K562 (cell line): ENCODE measurements at regions not wholly inside any gene's neighbourhood (a gene's known extent, or its start where the extent isn't known, plus 50 kb on each side); places are given as distances from the start of the nearest gene placed in this dataset.

ENCODE experiments used
- ATAC-seq: fragments of 200-7000 bp; cut with Tn5 transposase; 3 replicates; pipeline ENCODE4 v1.9.1; 2020; ENCODE audit warnings: moderate library complexity
- BruUV-seq: library from RNA; stranded (reverse); fragments of 400-500 nt; replicated peaks from 2 replicates; lab custom pipeline; 2021; lab: Mats Ljungman, UMichigan
- CTCF ChIA-PET: fragments of 300-600 bp; formaldehyde crosslinking; extraction: SDS; loops from one replicate; lab custom pipeline; 2021; ENCODE audit warnings: low intra/inter-chr PET ratio; lab: Yijun Ruan, JAX
- POLR2A ChIA-PET: fragments of 300-600, 350-650 bp; sonication (Branson Sonifier 250); formaldehyde crosslinking; extraction: SDS; loops from one replicate; lab custom pipeline; 2021; ENCODE audit warnings: antibody characterized with exemption, inconsistent platforms; lab: Yijun Ruan, JAX
- DNase-seq, 4 experiments: peaks; one replicate each; pipeline versions ENCODE4 v3.0.0 to v3.0.0-alpha.2; 2011 to 2018; ENCODE audit warnings: low spot score in 3 of 4, mixed read lengths in 3 of 4; ENCODE audit errors: extremely low read depth in 1 of 4
- FAIRE-seq: peaks from 2 replicates; lab custom pipeline; 2011; peaks lifted over from hg19 to GRCh38; lab: Jason Lieb, UNC
- H2AFZ ChIP-seq: 2 replicates; pipeline ENCODE4 v1.6.0; 2011; ENCODE audit warnings: low read depth, low read length, control low read depth, inconsistent platforms
- H3K27ac ChIP-seq: fragments of 200-600 bp; 3 replicates; pipeline ENCODE4 v1.8.0; 2011; ENCODE audit warnings: low read depth, mild to moderate bottlenecking, control low read depth, inconsistent platforms, low read length, moderate library complexity, mixed read lengths; ENCODE audit errors: extremely low read depth
- H3K27me3 ChIP-seq, 2 experiments: fragments of 300-600 bp in 1 of 2; 2 replicates in 1 of 2; 3 replicates in 1 of 2; pipeline versions ENCODE4 v1.6.0 to v1.8.0; 2011; ENCODE audit warnings: inconsistent platforms in 2 of 2, low read length in 2 of 2, mild to moderate bottlenecking in 1 of 2, mixed read lengths in 1 of 2, moderate library complexity in 1 of 2; ENCODE audit not compliant: control insufficient read depth in 2 of 2, insufficient read depth in 2 of 2
- H3K36me3 ChIP-seq: fragments of 300-600 bp; 3 replicates; pipeline ENCODE4 v1.8.0; 2011; ENCODE audit warnings: mild to moderate bottlenecking, low read length, inconsistent platforms; ENCODE audit not compliant: control insufficient read depth, insufficient read depth
- H3K4me1 ChIP-seq, 2 experiments: fragments of 200-600 bp in 1 of 2; replicated peaks in 1 of 2; 2 replicates in 1 of 2; 3 replicates in 1 of 2; pipeline versions ENCODE4 v1.5.1 to v1.8.0; 2011; ENCODE audit warnings: inconsistent platforms in 2 of 2, low read length in 2 of 2, mild to moderate bottlenecking in 1 of 2, mixed read lengths in 1 of 2, moderate library complexity in 1 of 2; ENCODE audit not compliant: control insufficient read depth in 2 of 2, insufficient read depth in 2 of 2
- H3K4me2 ChIP-seq: 2 replicates; pipeline ENCODE4 v1.6.1; 2011; ENCODE audit warnings: low read length, control low read depth, inconsistent platforms, mixed read lengths; ENCODE audit not compliant: insufficient read depth
- H3K4me3 ChIP-seq: fragments of 200-600 bp; sonication (generic), shearing (Covaris generic); 2 replicates; pipeline ENCODE4 v1.5.1; 2016; ENCODE audit warnings: control low read depth, inconsistent platforms
- H3K79me2 ChIP-seq: fragments of 200-600 bp; 3 replicates; pipeline ENCODE4 v1.8.0; 2011; ENCODE audit warnings: low read length, inconsistent platforms; ENCODE audit not compliant: control insufficient read depth, insufficient read depth
- H3K9ac ChIP-seq, 2 experiments: 2 replicates each; pipeline versions ENCODE4 v1.6.0 to v1.6.1; 2011; ENCODE audit warnings: low read depth in 2 of 2, low read length in 2 of 2, control low read depth in 1 of 2, inconsistent platforms in 1 of 2, mild to moderate bottlenecking in 1 of 2, mixed read lengths in 1 of 2; ENCODE audit not compliant: insufficient read depth in 1 of 2
- H3K9me1 ChIP-seq: one replicate; pipeline ENCODE4 v1.6.0; 2011; ENCODE audit warnings: inconsistent platforms, mild to moderate bottlenecking, low read length, moderate library complexity; ENCODE audit not compliant: control insufficient read depth, insufficient read depth
- H3K9me3 ChIP-seq: replicated peaks from 2 replicates; pipeline ENCODE4 v1.5.1; 2011; ENCODE audit warnings: low read depth, low read length, inconsistent platforms; ENCODE audit not compliant: control insufficient read depth, insufficient read depth
- H4K20me1 ChIP-seq: replicated peaks from 2 replicates; pipeline ENCODE4 v1.6.1; 2011; ENCODE audit warnings: low read length, inconsistent platforms, mixed read lengths; ENCODE audit not compliant: control insufficient read depth, insufficient read depth
- BCOR ChIP-seq: fragments of 450-650 bp; IDR thresholded peaks from 2 replicates; pipeline ENCODE4 v1.6.1; 2016
- CHD1 ChIP-seq: fragments of 200-600 bp; sonication (generic); IDR thresholded peaks from one replicate; pipeline ENCODE4 v1.6.1; 2012; ENCODE audit warnings: mild to moderate bottlenecking, moderate library complexity, low read length, inconsistent platforms
- MEIS2 ChIP-seq: fragments of 450-650 bp; IDR thresholded peaks from 2 replicates; pipeline ENCODE4 v1.6.1; 2014; ENCODE audit warnings: mild to moderate bottlenecking; ENCODE audit not compliant: partially characterized antibody
- NCOR1 ChIP-seq: fragments of 450-650 bp; IDR thresholded peaks from 2 replicates; pipeline ENCODE4 v1.6.1; 2016; ENCODE audit warnings: mild to moderate bottlenecking, moderate library complexity
- PHB ChIP-seq: fragments of 250-450 bp; sonication (Bioruptor Pico); IDR thresholded peaks from 2 replicates; pipeline ENCODE4 v1.5.0; 2021
- POLR2AphosphoS5 ChIP-seq: IDR thresholded peaks from 2 replicates; pipeline ENCODE4 v1.6.1; 2011; ENCODE audit warnings: mild to moderate bottlenecking, low read depth, low read length, moderate library complexity; ENCODE audit not compliant: control insufficient read depth, insufficient read depth
- PYGO2 ChIP-seq: fragments of 450-650 bp; IDR thresholded peaks from 2 replicates; pipeline ENCODE4 v1.6.1; 2016; ENCODE audit warnings: mild to moderate bottlenecking, missing genetic modification characterization, moderate library complexity, missing compliant biosample characterization
- RBM17 ChIP-seq: fragments of 200-400 bp; formaldehyde crosslinking; IDR thresholded peaks from 2 replicates; pipeline ENCODE4 v1.6.1; 2017; ENCODE audit warnings: low read depth, mild to moderate bottlenecking, low read length, borderline replicate concordance
- SMAD3 ChIP-seq: fragments of 450-650 bp; formaldehyde crosslinking; conservative IDR thresholded peaks from 2 replicates; pipeline ENCODE4 v1.4.0; 2020; ENCODE audit warnings: mild to moderate bottlenecking
- SNRNP70 ChIP-seq: fragments of 200-400 bp; formaldehyde crosslinking; optimal IDR thresholded peaks from 2 replicates; pipeline ENCODE3; 2017; ENCODE audit warnings: low read depth, low read length
- TRIM28 ChIP-seq: fragments of 450-650 bp; IDR thresholded peaks from 2 replicates; pipeline ENCODE4 v1.6.1; 2017
- XRCC4 ChIP-seq: IDR thresholded peaks from one replicate; pipeline ENCODE4 v1.6.1; 2011; ENCODE audit not compliant: insufficient read depth, insufficient read length; ENCODE audit errors: extremely low read depth
- ZBTB8A ChIP-seq: fragments of 450-650 bp; IDR thresholded peaks from 2 replicates; pipeline ENCODE4 v1.6.1; 2018; ENCODE audit warnings: mild to moderate bottlenecking, moderate library complexity; ENCODE audit not compliant: partially characterized antibody
- ZNF785 ChIP-seq: fragments of 250-450 bp; sonication (Bioruptor Pico); IDR thresholded peaks from 2 replicates; pipeline ENCODE4 v1.4.0; 2020; ENCODE audit warnings: mild to moderate bottlenecking
- WGBS: fragments of 100-300 bp; shearing (Covaris generic); methylation state at CpG from one replicate; pipeline ENCODE4 v1.1.6; 2016; ENCODE audit warnings: low coverage, mixed read lengths; ENCODE audit not compliant: insufficient coverage; ENCODE audit errors: missing lambda C conversion rate; 5-methylcytosine and 5-hydroxymethylcytosine counted together
- in situ Hi-C: fragments of 300-500 bp; cut with MboI; formaldehyde crosslinking; loops from 4 replicates; pipeline ENCODE4 v1.15.0; 2018; ENCODE audit warnings: inconsistent platforms, mixed read lengths
- intact Hi-C: fragments of 100-400 bp; cut with micrococcal nuclease; formaldehyde crosslinking; loops from 2 replicates; pipeline ENCODE4 v1.14.2; 2022
- TF ChIP-seq, protein P1 (sequence below): fragments of 250-450 bp; sonication (Bioruptor Pico); IDR thresholded peaks from 2 replicates; pipeline ENCODE4 v1.5.0; 2020; ENCODE audit warnings: mild to moderate bottlenecking
- TF ChIP-seq, protein P2 (sequence below): sonication (generic); formaldehyde crosslinking; IDR thresholded peaks from 2 replicates; pipeline ENCODE4 v1.8.0; 2022; ENCODE audit warnings: mild to moderate bottlenecking, low read depth, missing genetic modification reagents
- TF ChIP-seq, protein P3 (sequence below): fragments of 250-450 bp; sonication (Bioruptor Pico); IDR thresholded peaks from 2 replicates; pipeline ENCODE4 v1.4.0; 2020
- TF ChIP-seq, protein P4 (sequence below): fragments of 250-450 bp; sonication (Bioruptor Pico); IDR thresholded peaks from 2 replicates; pipeline ENCODE4 v1.5.0; 2021

DNA sequence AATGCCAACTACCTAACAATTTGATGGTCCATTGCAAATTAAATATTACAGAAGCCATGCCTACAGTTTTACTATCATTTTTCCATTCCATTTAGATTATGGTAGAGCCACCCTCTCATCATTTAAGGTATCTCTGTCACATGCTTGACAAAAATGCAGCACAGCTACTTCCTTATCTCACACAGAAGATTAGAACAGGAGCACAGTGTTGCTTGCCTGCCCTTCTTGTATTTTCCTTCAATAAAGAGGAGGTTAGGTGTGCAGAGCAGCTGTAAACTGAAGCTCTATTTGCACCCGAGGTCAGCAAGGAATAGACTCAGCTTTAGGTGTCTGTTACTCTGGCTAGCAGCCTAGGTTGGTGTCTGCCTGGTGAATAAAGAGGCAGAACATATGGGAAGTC lies 51.5 kb upstream of the ATP10B start:
- Histone ChIP-seq H3K27ac (no peak overlapping the region), H4K20me1 (no peaks in the 10 kb centered on the region), H3K9me3 (no peaks in the 10 kb centered on the region), H3K9ac (no peak overlapping the region), H3K36me3 (no peaks in the 10 kb centered on the region), H3K4me2 (no peak overlapping the region), H3K79me2 (no peaks in the 10 kb centered on the region), H3K9me1 (no peaks in the 10 kb centered on the region), H3K27me3 (no peaks in the 10 kb centered on the region), H3K4me3 (no peak overlapping the region)
- intact Hi-C loops (no loop called here), in situ Hi-C loops (no loop called here)
- ATAC-seq: no peak
- DNase-seq: no peak
- 0% methylated on average over 1 of the region's 1 CpG for WGBS
- CTCF ChIA-PET: no interaction called here
- POLR2A ChIA-PET: no interaction called here
- TF ChIP-seq POLR2AphosphoS5 (no peak), PHB (CRISPR knock-in tag) (no peak), CHD1 (no peak), SMAD3 (CRISPR knock-in tag) (no peak), SNRNP70 (no peak), XRCC4 (no peak), MEIS2 (no peak), ZBTB8A (no peak), ZNF785 (CRISPR knock-in tag) (no peak), RBM17 (no peak), BCOR (no peak), TRIM28 (no peak), PYGO2 (no peak), NCOR1 (no peak)
- TF ChIP-seq, protein P1, sequence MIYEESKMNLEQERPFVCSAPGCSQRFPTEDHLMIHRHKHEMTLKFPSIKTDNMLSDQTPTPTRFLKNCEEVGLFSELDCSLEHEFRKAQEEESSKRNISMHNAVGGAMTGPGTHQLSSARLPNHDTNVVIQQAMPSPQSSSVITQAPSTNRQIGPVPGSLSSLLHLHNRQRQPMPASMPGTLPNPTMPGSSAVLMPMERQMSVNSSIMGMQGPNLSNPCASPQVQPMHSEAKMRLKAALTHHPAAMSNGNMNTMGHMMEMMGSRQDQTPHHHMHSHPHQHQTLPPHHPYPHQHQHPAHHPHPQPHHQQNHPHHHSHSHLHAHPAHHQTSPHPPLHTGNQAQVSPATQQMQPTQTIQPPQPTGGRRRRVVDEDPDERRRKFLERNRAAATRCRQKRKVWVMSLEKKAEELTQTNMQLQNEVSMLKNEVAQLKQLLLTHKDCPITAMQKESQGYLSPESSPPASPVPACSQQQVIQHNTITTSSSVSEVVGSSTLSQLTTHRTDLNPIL (CRISPR knock-in tag): no peak
- TF ChIP-seq, protein P2, sequence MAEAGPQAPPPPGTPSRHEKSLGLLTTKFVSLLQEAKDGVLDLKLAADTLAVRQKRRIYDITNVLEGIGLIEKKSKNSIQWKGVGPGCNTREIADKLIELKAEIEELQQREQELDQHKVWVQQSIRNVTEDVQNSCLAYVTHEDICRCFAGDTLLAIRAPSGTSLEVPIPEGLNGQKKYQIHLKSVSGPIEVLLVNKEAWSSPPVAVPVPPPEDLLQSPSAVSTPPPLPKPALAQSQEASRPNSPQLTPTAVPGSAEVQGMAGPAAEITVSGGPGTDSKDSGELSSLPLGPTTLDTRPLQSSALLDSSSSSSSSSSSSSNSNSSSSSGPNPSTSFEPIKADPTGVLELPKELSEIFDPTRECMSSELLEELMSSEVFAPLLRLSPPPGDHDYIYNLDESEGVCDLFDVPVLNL (CRISPR knock-in tag): no peak
- TF ChIP-seq, protein P3, sequence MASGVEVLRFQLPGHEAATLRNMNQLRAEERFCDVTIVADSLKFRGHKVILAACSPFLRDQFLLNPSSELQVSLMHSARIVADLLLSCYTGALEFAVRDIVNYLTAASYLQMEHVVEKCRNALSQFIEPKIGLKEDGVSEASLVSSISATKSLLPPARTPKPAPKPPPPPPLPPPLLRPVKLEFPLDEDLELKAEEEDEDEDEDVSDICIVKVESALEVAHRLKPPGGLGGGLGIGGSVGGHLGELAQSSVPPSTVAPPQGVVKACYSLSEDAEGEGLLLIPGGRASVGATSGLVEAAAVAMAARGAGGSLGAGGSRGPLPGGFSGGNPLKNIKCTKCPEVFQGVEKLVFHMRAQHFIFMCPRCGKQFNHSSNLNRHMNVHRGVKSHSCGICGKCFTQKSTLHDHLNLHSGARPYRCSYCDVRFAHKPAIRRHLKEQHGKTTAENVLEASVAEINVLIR (CRISPR knock-in tag): no peak
- TF ChIP-seq, protein P4, sequence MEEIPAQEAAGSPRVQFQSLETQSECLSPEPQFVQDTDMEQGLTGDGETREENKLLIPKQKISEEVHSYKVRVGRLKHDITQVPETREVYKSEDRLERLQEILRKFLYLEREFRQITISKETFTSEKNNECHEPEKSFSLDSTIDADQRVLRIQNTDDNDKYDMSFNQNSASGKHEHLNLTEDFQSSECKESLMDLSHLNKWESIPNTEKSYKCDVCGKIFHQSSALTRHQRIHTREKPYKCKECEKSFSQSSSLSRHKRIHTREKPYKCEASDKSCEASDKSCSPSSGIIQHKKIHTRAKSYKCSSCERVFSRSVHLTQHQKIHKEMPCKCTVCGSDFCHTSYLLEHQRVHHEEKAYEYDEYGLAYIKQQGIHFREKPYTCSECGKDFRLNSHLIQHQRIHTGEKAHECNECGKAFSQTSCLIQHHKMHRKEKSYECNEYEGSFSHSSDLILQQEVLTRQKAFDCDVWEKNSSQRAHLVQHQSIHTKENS (CRISPR knock-in tag): no peak
- TF ChIP-seq, all 486 proteins: peak for 0
- H2AFZ ChIP-seq: no peak overlapping the region
- FAIRE-seq: no peak
- H3K4me1 ChIP-seq: no peaks in the 10 kb centered on the region
- no TSS peak for BruUV-seq
